ENCODE measurements at regions not wholly inside any gene's neighbourhood (a gene's known extent, or its start where the extent isn't known, plus 50 kb on each side); places are given as distances from the start of the nearest gene placed in this dataset.

DNA sequence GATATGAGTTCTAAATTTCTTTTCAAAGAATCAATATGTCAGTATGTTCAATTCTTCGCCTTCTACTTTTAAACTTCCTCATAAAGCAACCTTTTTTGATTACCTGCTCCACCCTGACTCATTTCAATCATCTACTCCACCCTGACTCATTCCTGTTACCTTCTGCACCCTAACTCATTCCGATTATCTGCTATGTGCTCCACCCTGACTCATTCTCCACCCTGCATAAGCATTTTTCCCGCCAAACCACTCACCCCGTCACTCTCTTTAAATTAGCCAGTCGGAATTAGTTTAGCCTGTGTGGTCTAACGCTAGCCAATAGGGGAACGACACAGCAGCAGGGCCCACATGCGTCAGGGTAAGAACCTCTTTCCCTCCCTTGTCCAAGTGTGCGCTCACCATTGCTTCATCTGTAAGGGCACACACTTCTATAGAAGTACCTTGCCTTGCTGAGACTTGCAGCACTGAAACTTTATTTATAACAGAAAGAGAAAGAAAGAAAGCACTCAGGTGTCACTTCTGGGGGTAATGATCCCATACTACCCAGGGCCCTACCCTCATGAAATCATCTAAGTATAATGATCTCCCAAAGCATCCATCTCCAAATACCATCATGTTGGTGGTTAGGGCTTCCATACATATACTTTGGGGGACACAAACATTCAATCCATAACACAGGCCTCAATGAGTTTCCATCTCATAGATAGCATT is 875.2 kb downstream of the RAPGEF2 start:
- Histone ChIP-seq H3K79me2 (ENCODE audit: insufficient read depth, low read length) (no peaks in the 10 kb centered on the region), H3K4me1 (ENCODE audit: insufficient read depth, low read length) (no peaks in the 10 kb centered on the region), H3K27me3 (ENCODE audit: control insufficient read depth in 1 of 2, insufficient read depth in 2 of 2, low read length in 2 of 2) (no peaks in the 10 kb centered on the region), H3K4me2 (ENCODE audit: low read depth, low read length) (no peak overlapping the region), H3K9ac (ENCODE audit: insufficient read depth, low read depth, low read length) (no peak overlapping the region), H2AFZ (ENCODE audit: low read length) (no peak overlapping the region), H4K20me1 (ENCODE audit: insufficient read depth, low read length) (no peaks in the 10 kb centered on the region), H3K27ac (ENCODE audit: extremely low read length, insufficient read depth, low read length) (no peak overlapping the region), H3K4me3 (replicated peaks in 1 of 3; ENCODE audit: insufficient read depth in 1 of 3, low read depth in 2 of 3, low read length in 3 of 3) (no peak overlapping the region), H3K36me3 (replicated peaks in 1 of 2; ENCODE audit: control insufficient read depth in 1 of 2, insufficient read depth in 2 of 2, low read length in 2 of 2) (no peaks in the 10 kb centered on the region), H3K9me3 (ENCODE audit: low read length) (no peaks in the 10 kb centered on the region)
- intact Hi-C loops (cut with micrococcal nuclease; ENCODE audit: unreplicated experiment) (no loop called here), in situ Hi-C loops (cut with HindIII; ENCODE audit: extremely low pct_ligation_motif_present, low pct_unique_long_range_greater_than_20kb) (no loop called here)
- ChIA-PET POLR2A (no interaction called here), CTCF (ENCODE audit: low intra/inter-chr PET ratio, low total read pairs) (no interaction called here)
- 34% methylated on average over 9 of the region's 9 CpGs for WGBS (ENCODE audit: low lambda C conversion rate)
- TF ChIP-seq ZNF296 (CRISPR knock-in tag; conservative IDR thresholded peaks at IDR 0.05): no peak
- TF ChIP-seq, protein P1, sequence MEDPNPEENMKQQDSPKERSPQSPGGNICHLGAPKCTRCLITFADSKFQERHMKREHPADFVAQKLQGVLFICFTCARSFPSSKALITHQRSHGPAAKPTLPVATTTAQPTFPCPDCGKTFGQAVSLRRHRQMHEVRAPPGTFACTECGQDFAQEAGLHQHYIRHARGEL (CRISPR knock-in tag; IDR thresholded peaks at IDR 0.05): no peak
- TF ChIP-seq KAT2B (IDR thresholded peaks at IDR 0.05; ENCODE audit: borderline replicate concordance, low read depth, low read length): no peak
- no peak for TF ChIP-seq PHF8 (CRISPR knock-in tag; IDR thresholded peaks at IDR 0.05)
- TF ChIP-seq GTF2F1 (IDR thresholded peaks at IDR 0.05; ENCODE audit: low read length): no peak
- TF ChIP-seq, protein P2, sequence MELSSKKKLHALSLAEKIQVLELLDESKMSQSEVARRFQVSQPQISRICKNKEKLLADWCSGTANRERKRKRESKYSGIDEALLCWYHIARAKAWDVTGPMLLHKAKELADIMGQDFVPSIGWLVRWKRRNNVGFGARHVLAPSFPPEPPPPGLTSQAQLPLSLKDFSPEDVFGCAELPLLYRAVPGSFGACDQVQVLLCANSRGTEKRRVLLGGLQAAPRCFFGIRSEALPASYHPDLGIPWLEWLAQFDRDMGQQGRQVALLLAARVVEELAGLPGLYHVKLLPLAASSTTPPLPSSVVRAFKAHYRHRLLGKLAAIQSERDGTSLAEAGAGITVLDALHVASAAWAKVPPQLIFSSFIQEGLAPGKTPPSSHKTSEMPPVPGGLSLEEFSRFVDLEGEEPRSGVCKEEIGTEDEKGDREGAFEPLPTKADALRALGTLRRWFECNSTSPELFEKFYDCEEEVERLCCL (CRISPR knock-in tag; IDR thresholded peaks at IDR 0.05; ENCODE audit: borderline replicate concordance): no peak
- no peak for TF ChIP-seq MAFK (conservative IDR thresholded peaks at IDR 0.05 in 1 of 2, IDR thresholded peaks at IDR 0.05 in 1 of 2; ENCODE audit: low read length in 2 of 2)
- no peak for TF ChIP-seq ZNF782 (CRISPR knock-in tag; IDR thresholded peaks at IDR 0.05; ENCODE audit: borderline replicate concordance)
- no peak for TF ChIP-seq SMAD1 (CRISPR knock-in tag; IDR thresholded peaks at IDR 0.05; ENCODE audit: borderline replicate concordance, low read depth)
- TF ChIP-seq, protein P3, sequence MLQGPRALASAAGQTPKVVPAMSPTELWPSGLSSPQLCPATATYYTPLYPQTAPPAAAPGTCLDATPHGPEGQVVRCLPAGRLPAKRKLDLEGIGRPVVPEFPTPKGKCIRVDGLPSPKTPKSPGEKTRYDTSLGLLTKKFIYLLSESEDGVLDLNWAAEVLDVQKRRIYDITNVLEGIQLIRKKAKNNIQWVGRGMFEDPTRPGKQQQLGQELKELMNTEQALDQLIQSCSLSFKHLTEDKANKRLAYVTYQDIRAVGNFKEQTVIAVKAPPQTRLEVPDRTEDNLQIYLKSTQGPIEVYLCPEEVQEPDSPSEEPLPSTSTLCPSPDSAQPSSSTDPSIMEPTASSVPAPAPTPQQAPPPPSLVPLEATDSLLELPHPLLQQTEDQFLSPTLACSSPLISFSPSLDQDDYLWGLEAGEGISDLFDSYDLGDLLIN (CRISPR knock-in tag; IDR thresholded peaks at IDR 0.05; ENCODE audit: borderline replicate concordance): no peak
- no peak for TF ChIP-seq ZNF451 (CRISPR knock-in tag; IDR thresholded peaks at IDR 0.05)
- no peak for TF ChIP-seq TARDBP (CRISPR knock-in tag; IDR thresholded peaks at IDR 0.05)
- no peak for TF ChIP-seq ZNF264 (CRISPR knock-in tag; IDR thresholded peaks at IDR 0.05)
- TF ChIP-seq KDM3A (CRISPR knock-in tag; IDR thresholded peaks at IDR 0.05; ENCODE audit: low read depth): no peak
- no peak for TF ChIP-seq ZNF496 (CRISPR knock-in tag; IDR thresholded peaks at IDR 0.05; ENCODE audit: insufficient replicate concordance)
- no peak for TF ChIP-seq KDM6A (CRISPR knock-in tag; IDR thresholded peaks at IDR 0.05; ENCODE audit: low read depth)
- no peak for TF ChIP-seq ZNF441 (CRISPR knock-in tag; IDR thresholded peaks at IDR 0.05; ENCODE audit: borderline replicate concordance)
- TF ChIP-seq U2AF2 (IDR thresholded peaks at IDR 0.05; ENCODE audit: low read depth, low read length): no peak
- ATAC-seq: no peak
- no TSS peak for BruUV-seq (replicated peaks)
- DNase-seq (ENCODE audit: low spot score): no peak
- FAIRE-seq: no peak
